ENCODE measurements at regions not wholly inside any gene's neighbourhood (a gene's known extent, or its start where the extent isn't known, plus 50 kb on each side); places are given as distances from the start of the nearest gene placed in this dataset.
"Not testable (repeated sequence)": the region's sequence is repeated elsewhere in the genome, so short reads cannot be mapped to it uniquely, and the experiment has no call there.

- DNase-seq: not testable (repeated sequence)
These were observed 731.8 kb downstream of the COL12A1 start for GRCh38 chr6:74474046-74474445.

DNA sequence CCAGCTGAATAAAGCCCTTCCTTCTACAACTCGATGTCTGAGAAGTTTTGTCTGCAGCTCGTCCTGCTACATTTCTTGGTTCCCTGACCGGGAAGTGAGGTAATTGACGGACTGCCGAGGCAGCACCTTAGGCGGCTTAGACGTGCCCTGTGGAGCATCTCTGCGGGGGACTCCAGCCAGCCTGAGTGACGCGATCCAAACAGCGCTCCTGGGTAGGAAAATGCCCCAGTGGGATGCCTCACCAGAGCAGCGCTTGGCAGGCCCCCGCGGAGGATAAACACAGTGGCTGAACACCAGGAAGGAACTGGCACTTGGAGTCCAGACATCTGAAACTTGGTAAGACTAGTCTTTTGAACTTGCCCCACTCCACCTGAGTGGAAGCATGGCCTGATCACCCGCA lies 737.3 kb downstream of the COL12A1 start:
- DNase-seq: not testable (repeated sequence)

GRCh38 chr6:74467533-74468215 lies 738.2 kb downstream of the COL12A1 start:
- DNase-seq: no peak

GRCh38 chr6:74466572-74466971 lies 739.3 kb downstream of the COL12A1 start:
- DNase-seq: no peak

DNA sequence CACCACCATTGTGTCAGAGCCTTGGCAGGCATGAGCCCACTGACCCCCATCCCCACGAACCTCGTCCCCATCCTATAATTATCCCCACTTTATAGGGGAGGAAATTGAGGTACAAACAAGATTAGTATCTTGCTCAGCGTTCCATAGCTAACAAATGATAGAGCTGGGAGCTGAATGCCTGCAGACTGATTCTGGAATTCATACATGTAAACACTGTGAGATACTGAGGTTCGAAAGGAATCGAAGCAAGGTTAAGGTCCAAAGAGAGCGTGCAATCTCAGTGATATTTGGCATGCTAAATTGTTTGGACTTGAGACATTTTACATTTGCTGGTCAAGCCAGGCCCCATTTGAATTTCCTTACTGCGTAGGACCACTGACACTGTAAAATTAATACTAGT lies 746.6 kb downstream of the COL12A1 start:
- no peak for DNase-seq

DNA sequence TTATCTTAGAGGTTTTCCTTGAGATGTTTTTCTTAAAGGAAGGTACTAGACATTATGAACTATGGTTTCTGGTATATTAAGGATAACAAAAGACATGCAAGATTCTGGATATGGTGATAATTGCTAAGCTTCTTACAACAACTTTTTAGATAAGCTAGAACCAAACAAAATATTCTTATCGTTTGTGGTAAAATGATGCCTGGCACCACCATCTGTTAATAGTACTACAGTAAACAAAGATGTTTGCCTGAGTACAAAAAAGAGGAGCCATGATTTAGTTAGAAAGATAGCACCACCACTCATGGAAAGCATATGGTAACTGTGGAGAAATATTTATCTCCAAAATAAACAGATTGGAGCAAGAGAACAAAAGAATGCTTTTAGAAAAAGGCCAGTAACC lies 747.3 kb downstream of the COL12A1 start:
- no peak for DNase-seq

DNA sequence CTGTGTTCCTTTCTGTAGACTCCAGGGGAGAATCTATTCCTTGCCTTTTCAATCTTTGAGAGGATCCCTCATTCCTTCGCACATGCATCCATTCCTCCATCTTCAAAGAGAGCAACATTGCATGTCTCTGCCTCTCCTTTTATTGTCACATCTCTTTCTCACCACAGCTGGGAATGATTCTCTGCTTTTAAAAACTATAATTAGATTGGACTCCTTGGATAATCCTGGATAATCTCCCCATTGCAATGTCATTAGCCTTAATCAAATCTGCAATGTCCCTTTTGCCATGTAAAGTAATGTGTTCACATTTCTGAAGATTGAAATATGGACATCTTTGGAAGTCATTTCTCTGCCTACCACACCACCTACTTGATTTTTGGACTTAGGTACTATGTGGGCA lies 750.1 kb downstream of the COL12A1 start:
- DNase-seq: no peak

DNA sequence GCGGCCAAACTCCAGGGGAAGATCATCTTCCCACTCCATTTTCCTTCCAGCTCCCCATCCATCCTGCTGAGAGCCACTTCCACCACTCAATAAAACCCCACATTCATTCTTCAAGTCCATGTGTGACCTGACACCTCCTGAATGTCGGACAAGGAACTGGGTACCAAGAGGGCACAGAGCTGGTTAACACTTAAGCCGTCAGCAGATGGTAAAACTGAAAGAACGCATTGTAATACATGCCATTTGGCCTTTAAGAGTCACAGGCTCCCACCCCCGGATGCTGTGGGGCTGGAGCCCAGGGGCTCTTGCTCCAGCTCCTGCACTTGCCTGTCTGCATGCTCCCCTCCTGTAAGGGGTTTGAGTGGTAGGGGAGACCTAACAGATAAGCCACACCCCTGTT lies 753.9 kb downstream of the COL12A1 start:
- DNase-seq: no peak

- DNase-seq: no peak
These were observed 752.8 kb downstream of the CD109 start for GRCh38 chr6:74448850-74449249.

DNA sequence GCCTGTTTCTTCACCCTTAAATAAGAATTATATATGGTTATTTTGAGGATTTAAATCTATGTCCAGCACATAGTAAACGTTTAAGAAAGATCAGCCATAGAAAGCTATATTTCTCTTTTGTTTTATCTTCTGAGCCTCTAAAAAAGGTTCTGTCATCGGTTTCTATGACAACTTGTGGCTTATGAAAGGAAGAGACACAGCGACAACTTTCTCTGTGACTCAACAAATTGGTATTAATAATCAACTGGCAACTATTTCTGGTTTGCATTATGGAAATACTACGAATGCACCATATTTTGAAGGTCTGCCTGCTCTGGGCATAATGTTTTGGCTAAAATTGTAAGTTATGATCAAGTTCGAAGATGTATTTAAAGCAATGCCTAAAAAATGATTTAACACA lies 751.0 kb downstream of the CD109 start:
- DNase-seq: no peak

GRCh38 chr6:74439123-74439811 lies 743.3 kb downstream of the CD109 start:
- no peak for DNase-seq

DNA sequence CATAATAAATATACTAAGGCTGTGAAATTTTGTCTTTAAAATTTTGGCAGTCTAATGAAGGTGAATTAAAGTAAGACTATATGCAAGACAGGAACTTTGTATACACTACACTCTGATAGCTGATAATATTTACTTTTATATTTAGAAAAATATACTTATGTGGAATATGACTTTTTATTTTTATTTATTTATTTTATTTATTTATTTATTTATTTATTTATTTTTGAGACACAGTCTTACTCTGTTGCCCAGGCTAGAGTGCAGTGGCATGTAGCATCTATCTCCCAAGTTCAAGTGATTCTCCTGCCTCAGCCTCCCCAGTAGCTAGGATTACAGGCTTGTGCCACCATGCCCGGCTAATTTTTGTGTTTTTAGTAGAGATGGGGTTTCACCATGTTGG lies 742.4 kb downstream of the CD109 start:
- not testable (repeated sequence) for DNase-seq

GRCh38 chr6:74434171-74434570 lies 738.2 kb downstream of the CD109 start:
- DNase-seq: no peak

GRCh38 chr6:74431873-74432580 lies 736.0 kb downstream of the CD109 start:
- no peak for DNase-seq

GRCh38 chr6:74420221-74420620 lies 724.2 kb downstream of the CD109 start:
- DNase-seq: no peak

- no peak for DNase-seq
These were observed 719.1 kb downstream of the CD109 start for GRCh38 chr6:74415056-74415455.

- DNase-seq: no peak
These were observed 714.6 kb downstream of the CD109 start for GRCh38 chr6:74410630-74411029.

GRCh38 chr6:74409447-74409846 lies 713.4 kb downstream of the CD109 start:
- DNase-seq: no peak

GRCh38 chr6:74408844-74409243 lies 712.8 kb downstream of the CD109 start:
- no peak for DNase-seq

GRCh38 chr6:74404366-74404765 lies 708.4 kb downstream of the CD109 start:
- DNase-seq: no peak

DNA sequence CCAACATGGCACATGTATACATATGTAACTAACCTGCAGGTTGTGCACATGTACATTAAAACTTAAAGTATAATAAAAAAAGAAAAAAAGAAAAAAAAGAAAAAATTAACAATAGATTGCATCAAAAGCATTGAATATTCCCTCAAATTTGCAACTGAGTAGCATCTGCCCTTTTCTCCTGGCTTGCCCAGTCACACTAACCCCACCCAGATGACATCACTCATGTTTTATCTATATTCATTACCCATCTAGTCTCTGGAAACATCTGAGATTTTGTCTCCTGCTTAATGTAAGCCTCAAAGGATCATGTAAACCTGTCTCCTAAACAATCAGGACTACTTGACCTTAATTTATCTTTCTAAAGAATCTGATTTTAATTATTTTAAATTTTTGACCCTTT lies 706.8 kb downstream of the CD109 start:
- DNase-seq: no peak

DNA sequence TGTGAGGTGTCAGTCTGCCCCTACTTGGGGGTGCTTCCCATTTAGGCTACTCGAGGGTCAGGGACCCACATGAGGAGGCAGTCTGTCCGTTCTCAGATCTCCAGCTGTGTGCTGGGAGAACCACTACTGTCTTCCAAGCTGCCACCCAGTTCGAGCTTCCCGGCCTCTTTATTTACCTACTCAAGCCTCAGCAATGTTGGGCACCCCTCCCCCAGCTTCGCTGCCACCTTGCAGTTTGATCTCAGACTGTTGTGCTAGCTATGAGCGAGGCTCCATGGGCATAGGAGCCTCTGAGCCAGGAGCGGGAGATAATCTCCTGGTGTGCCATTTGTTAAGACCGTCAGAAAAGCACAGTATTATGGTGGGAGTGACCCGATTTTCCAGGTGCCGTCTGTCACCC lies 682.4 kb downstream of the CD109 start:
- not testable (repeated sequence) for DNase-seq

GRCh38 chr6:74369556-74369993 lies 673.6 kb downstream of the CD109 start:
- DNase-seq: no peak

GRCh38 chr6:74368746-74369145 lies 672.7 kb downstream of the CD109 start:
- no peak for DNase-seq

All from inflammatory macrophage treated with lipopolysaccharide for 1 hour (primary cell).